ENCODE measurements at regions not wholly inside any gene's neighbourhood (a gene's known extent, or its start where the extent isn't known, plus 50 kb on each side); places are given as distances from the start of the nearest gene placed in this dataset.

DNA sequence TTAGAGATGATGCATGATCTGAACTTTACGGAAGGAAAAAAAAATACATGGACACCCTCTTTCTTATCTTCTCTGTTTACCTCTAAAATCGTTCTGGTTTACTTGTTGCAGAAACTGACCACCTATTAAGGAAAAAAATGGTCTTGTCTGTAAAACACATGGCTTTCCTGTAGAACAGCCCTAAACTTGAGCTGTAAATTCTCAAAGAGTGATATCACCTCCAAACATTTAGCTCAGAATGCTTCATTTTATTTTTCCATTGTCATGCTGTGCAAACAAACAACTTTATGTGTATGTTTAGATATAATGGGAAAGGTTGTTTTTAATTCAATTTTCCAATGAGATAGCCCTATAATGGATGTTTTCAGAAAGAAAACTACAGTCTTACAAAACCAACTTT, 237.4 kb upstream of the NR2F2 start:
- Histone ChIP-seq H3K9ac (ENCODE audit: insufficient read depth, low read length) (no peak overlapping the region), H4K20me1 (ENCODE audit: control insufficient read depth, extremely low read depth, insufficient read depth, low read length) (no peaks in the 10 kb centered on the region), H3K27ac (ENCODE audit: insufficient read depth, low read length) (no peak overlapping the region), H3K27me3 (ENCODE audit: control insufficient read depth, insufficient read depth, low read length) (no peaks in the 10 kb centered on the region), H3K79me2 (ENCODE audit: control insufficient read depth, insufficient read depth, low read length) (no peaks in the 10 kb centered on the region), H3K36me3 (ENCODE audit: control insufficient read depth, insufficient read depth, low read length) (no peaks in the 10 kb centered on the region), H2AFZ (ENCODE audit: low read length) (no peak overlapping the region), H3K4me3 (replicated peaks in 1 of 4; ENCODE audit: control extremely low read depth in 1 of 4, insufficient read depth in 1 of 4, low read depth in 3 of 4, low read length in 4 of 4) (no peak overlapping the region), H3K9me3 (ENCODE audit: control insufficient read depth, insufficient read depth, low read depth, low read length) (no peaks in the 10 kb centered on the region), H3K4me2 (ENCODE audit: extremely low read depth, insufficient read depth, low read length) (no peak overlapping the region), H3K4me1 (ENCODE audit: control insufficient read depth, extremely low read depth, insufficient read depth, low read length) (no peaks in the 10 kb centered on the region)
- DNase-seq (ENCODE audit: low read depth in 2 of 2): peak in 1 of 2 donors; percentile 35
- TF ChIP-seq EZH2 (IDR thresholded peaks at IDR 0.05; ENCODE audit: low read length, missing control alignments): no peak
- TF ChIP-seq, protein P1, sequence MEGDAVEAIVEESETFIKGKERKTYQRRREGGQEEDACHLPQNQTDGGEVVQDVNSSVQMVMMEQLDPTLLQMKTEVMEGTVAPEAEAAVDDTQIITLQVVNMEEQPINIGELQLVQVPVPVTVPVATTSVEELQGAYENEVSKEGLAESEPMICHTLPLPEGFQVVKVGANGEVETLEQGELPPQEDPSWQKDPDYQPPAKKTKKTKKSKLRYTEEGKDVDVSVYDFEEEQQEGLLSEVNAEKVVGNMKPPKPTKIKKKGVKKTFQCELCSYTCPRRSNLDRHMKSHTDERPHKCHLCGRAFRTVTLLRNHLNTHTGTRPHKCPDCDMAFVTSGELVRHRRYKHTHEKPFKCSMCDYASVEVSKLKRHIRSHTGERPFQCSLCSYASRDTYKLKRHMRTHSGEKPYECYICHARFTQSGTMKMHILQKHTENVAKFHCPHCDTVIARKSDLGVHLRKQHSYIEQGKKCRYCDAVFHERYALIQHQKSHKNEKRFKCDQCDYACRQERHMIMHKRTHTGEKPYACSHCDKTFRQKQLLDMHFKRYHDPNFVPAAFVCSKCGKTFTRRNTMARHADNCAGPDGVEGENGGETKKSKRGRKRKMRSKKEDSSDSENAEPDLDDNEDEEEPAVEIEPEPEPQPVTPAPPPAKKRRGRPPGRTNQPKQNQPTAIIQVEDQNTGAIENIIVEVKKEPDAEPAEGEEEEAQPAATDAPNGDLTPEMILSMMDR (conservative IDR thresholded peaks at IDR 0.05 in 1 of 2, IDR thresholded peaks at IDR 0.05 in 1 of 2; ENCODE audit: low read depth in 1 of 2, low read length in 2 of 2): no peak

- Histone ChIP-seq H3K4me1 (ENCODE audit: control insufficient read depth, extremely low read depth, insufficient read depth, low read length) (no peaks in the 10 kb centered on the region), H2AFZ (ENCODE audit: low read length) (no peak overlapping the region), H3K27ac (ENCODE audit: insufficient read depth, low read length) (no peak overlapping the region), H4K20me1 (ENCODE audit: control insufficient read depth, extremely low read depth, insufficient read depth, low read length) (no peaks in the 10 kb centered on the region), H3K27me3 (ENCODE audit: control insufficient read depth, insufficient read depth, low read length) (no peaks in the 10 kb centered on the region), H3K9ac (ENCODE audit: insufficient read depth, low read length) (no peak overlapping the region), H3K4me2 (ENCODE audit: extremely low read depth, insufficient read depth, low read length) (no peak overlapping the region), H3K36me3 (ENCODE audit: control insufficient read depth, insufficient read depth, low read length) (no peaks in the 10 kb centered on the region), H3K9me3 (ENCODE audit: control insufficient read depth, insufficient read depth, low read depth, low read length) (no peaks in the 10 kb centered on the region), H3K79me2 (ENCODE audit: control insufficient read depth, insufficient read depth, low read length) (no peaks in the 10 kb centered on the region), H3K4me3 (replicated peaks in 1 of 4; ENCODE audit: control extremely low read depth in 1 of 4, insufficient read depth in 1 of 4, low read depth in 3 of 4, low read length in 4 of 4) (no peak overlapping the region)
- TF ChIP-seq EZH2 (IDR thresholded peaks at IDR 0.05; ENCODE audit: low read length, missing control alignments): no peak
- TF ChIP-seq, protein P1 (conservative IDR thresholded peaks at IDR 0.05 in 1 of 2, IDR thresholded peaks at IDR 0.05 in 1 of 2; ENCODE audit: low read depth in 1 of 2, low read length in 2 of 2): no peak
- DNase-seq (ENCODE audit: low read depth in 2 of 2): no peak
These were observed 232.8 kb upstream of the NR2F2 start for GRCh38 chr15:96097661-96098060.

GRCh38 chr15:96102631-96103030, 227.9 kb upstream of the NR2F2 start:
- Histone ChIP-seq H3K4me2 (ENCODE audit: extremely low read depth, insufficient read depth, low read length) (no peak overlapping the region), H2AFZ (ENCODE audit: low read length) (no peak overlapping the region), H3K9ac (ENCODE audit: insufficient read depth, low read length) (no peak overlapping the region), H3K27ac (ENCODE audit: insufficient read depth, low read length) (no peak overlapping the region), H3K4me1 (ENCODE audit: control insufficient read depth, extremely low read depth, insufficient read depth, low read length) (no peaks in the 10 kb centered on the region), H3K27me3 (ENCODE audit: control insufficient read depth, insufficient read depth, low read length) (no peaks in the 10 kb centered on the region), H3K9me3 (ENCODE audit: control insufficient read depth, insufficient read depth, low read depth, low read length) (no peaks in the 10 kb centered on the region), H3K79me2 (ENCODE audit: control insufficient read depth, insufficient read depth, low read length) (no peaks in the 10 kb centered on the region), H3K36me3 (ENCODE audit: control insufficient read depth, insufficient read depth, low read length) (no peaks in the 10 kb centered on the region), H3K4me3 (replicated peaks in 1 of 4; ENCODE audit: control extremely low read depth in 1 of 4, insufficient read depth in 1 of 4, low read depth in 3 of 4, low read length in 4 of 4) (no peak overlapping the region), H4K20me1 (ENCODE audit: control insufficient read depth, extremely low read depth, insufficient read depth, low read length) (no peaks in the 10 kb centered on the region)
- no peak for DNase-seq (ENCODE audit: low read depth in 2 of 2)
- no peak for TF ChIP-seq EZH2 (IDR thresholded peaks at IDR 0.05; ENCODE audit: low read length, missing control alignments)

All from fibroblast of lung (primary cell).